ENCODE measurements at regions not wholly inside any gene's neighbourhood (a gene's known extent, or its start where the extent isn't known, plus 50 kb on each side); places are given as distances from the start of the nearest gene placed in this dataset.
"Not testable (repeated sequence)": the region's sequence is repeated elsewhere in the genome, so short reads cannot be mapped to it uniquely, and the experiment has no call there.

GRCh38 chr2:238521002-238521401 lies 94.3 kb downstream of the ASB1 start:
- no peak for DNase-seq (ENCODE audit: low read depth in 2 of 2)

GRCh38 chr2:238521870-238522269 lies 95.1 kb downstream of the ASB1 start:
- no peak for DNase-seq (ENCODE audit: low read depth in 2 of 2)

- DNase-seq (ENCODE audit: low read depth in 2 of 2) = no peak
These were observed 96.7 kb downstream of the ASB1 start for GRCh38 chr2:238523158-238524110.

- no peak for DNase-seq (ENCODE audit: low read depth in 2 of 2)
These were observed 97.8 kb downstream of the ASB1 start for GRCh38 chr2:238524426-238524983.

GRCh38 chr2:238525990-238526389 lies 99.3 kb downstream of the ASB1 start:
- no peak for DNase-seq (ENCODE audit: low read depth in 2 of 2)

GRCh38 chr2:238527565-238527964 lies 100.8 kb downstream of the ASB1 start:
- no peak for DNase-seq (ENCODE audit: low read depth in 2 of 2)

- no peak for DNase-seq (ENCODE audit: low read depth in 2 of 2)
These were observed 102.4 kb downstream of the ASB1 start for GRCh38 chr2:238528953-238529781.

- DNase-seq (ENCODE audit: low read depth in 2 of 2) = not testable (repeated sequence)
These were observed 104.4 kb downstream of the ASB1 start for GRCh38 chr2:238531017-238531645.

GRCh38 chr2:238543732-238544131 lies 117.0 kb downstream of the ASB1 start:
- not testable (repeated sequence) for DNase-seq (ENCODE audit: low read depth in 2 of 2)

GRCh38 chr2:238548902-238549462 lies 122.3 kb downstream of the ASB1 start:
- DNase-seq (ENCODE audit: low read depth in 2 of 2) = no peak

GRCh38 chr2:238549866-238550265 lies 123.1 kb downstream of the ASB1 start:
- no peak for DNase-seq (ENCODE audit: low read depth in 2 of 2)

GRCh38 chr2:238551091-238551490 lies 124.4 kb downstream of the ASB1 start:
- no peak for DNase-seq (ENCODE audit: low read depth in 2 of 2)

- DNase-seq (ENCODE audit: low read depth in 2 of 2) = no peak
These were observed 125.5 kb downstream of the ASB1 start for GRCh38 chr2:238552226-238552625.

GRCh38 chr2:238553159-238553558 lies 126.4 kb downstream of the ASB1 start:
- no peak for DNase-seq (ENCODE audit: low read depth in 2 of 2)

- no peak for DNase-seq (ENCODE audit: low read depth in 2 of 2)
These were observed 128.0 kb downstream of the ASB1 start for GRCh38 chr2:238554468-238555315.

GRCh38 chr2:238555786-238556542 lies 129.2 kb downstream of the ASB1 start:
- no peak for DNase-seq (ENCODE audit: low read depth in 2 of 2)

- no peak for DNase-seq (ENCODE audit: low read depth in 2 of 2)
These were observed 130.7 kb downstream of the ASB1 start for GRCh38 chr2:238557431-238557830.

- no peak for DNase-seq (ENCODE audit: low read depth in 2 of 2)
These were observed 131.2 kb downstream of the ASB1 start for GRCh38 chr2:238557936-238558335.

- DNase-seq (ENCODE audit: low read depth in 2 of 2) = no peak
These were observed 131.9 kb downstream of the ASB1 start for GRCh38 chr2:238558456-238559099.

Measured in activated CD8-positive, alpha-beta memory T cell treated with anti-CD3 and anti-CD28 coated beads for 4 hours (primary cell).